AG09309 (cell line): ENCODE measurements at regions not wholly inside any gene's neighbourhood (a gene's known extent, or its start where the extent isn't known, plus 50 kb on each side); places are given as distances from the start of the nearest gene placed in this dataset.

Experiments
- DNase-seq: peaks from one replicate; pipeline ENCODE4 v3.0.0-alpha.2; 2010; ENCODE audit warnings: low read depth
- H3K4me3 ChIP-seq: 2 replicates; pipeline ENCODE4 v1.5.1; 2011; ENCODE audit warnings: mild to moderate bottlenecking, low read depth, low read length, moderate library complexity; ENCODE audit not compliant: control insufficient read depth
- TF ChIP-seq, protein P1 (sequence below): IDR thresholded peaks from 2 replicates; pipeline ENCODE4 v1.5.1; 2011; ENCODE audit warnings: mild to moderate bottlenecking, low read depth, low read length, inconsistent platforms; ENCODE audit not compliant: insufficient read depth, control insufficient read depth; ENCODE audit errors: missing control alignments

DNA sequence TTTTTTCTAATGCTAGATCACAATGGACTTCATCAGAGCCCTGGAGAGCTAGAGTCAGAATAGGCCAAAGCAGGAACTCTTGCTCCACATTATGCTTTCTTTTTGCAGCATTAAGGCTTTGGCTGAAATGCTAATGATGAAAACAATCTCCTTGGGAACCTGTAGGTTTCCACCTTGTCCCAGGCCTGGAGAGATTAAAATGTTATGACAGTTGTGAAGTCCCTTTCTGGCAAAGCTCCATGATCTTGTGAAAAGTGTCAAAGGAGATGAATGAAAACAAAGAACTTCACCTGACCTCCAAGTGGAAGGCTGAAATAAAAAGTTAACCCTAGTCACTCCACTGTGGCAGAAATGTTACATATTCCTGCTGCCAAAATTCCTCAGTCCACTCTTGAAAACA lies 64.0 kb upstream of the LRRC1 start:
- TF ChIP-seq, protein P1, sequence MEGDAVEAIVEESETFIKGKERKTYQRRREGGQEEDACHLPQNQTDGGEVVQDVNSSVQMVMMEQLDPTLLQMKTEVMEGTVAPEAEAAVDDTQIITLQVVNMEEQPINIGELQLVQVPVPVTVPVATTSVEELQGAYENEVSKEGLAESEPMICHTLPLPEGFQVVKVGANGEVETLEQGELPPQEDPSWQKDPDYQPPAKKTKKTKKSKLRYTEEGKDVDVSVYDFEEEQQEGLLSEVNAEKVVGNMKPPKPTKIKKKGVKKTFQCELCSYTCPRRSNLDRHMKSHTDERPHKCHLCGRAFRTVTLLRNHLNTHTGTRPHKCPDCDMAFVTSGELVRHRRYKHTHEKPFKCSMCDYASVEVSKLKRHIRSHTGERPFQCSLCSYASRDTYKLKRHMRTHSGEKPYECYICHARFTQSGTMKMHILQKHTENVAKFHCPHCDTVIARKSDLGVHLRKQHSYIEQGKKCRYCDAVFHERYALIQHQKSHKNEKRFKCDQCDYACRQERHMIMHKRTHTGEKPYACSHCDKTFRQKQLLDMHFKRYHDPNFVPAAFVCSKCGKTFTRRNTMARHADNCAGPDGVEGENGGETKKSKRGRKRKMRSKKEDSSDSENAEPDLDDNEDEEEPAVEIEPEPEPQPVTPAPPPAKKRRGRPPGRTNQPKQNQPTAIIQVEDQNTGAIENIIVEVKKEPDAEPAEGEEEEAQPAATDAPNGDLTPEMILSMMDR = no peak
- H3K4me3 ChIP-seq = no peak overlapping the region
- no peak for DNase-seq

DNA sequence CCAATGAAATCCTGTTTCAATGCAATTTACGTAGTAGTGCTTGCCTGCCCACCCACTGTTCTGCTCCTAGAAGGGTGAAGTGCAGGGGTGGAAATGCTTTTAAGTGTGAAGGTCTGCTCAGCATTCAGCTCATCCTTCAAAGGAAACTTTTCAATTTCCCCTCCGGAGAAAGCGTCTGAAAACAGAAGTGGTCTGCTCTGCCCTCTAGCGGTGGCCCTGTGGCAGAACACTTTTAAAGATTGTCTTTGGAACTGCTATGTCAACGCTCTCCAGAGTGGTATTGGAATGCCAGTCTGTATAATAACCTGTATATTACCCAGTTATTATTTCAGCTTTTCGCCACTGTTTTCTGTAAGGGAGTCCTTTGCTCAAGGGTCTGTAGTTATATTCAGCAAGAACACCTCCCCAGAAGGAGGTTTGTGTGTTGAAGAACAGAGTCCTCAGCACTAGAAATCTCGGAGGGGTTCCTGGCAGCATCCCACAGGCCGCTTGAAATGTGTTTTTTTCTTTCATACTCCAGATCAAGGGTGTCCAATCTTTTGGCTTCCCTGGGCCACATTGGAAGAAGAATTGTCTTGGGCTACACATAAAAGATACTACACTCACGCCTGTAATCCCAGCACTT lies 63.1 kb upstream of the KLHL31 start:
- DNase-seq = no peak
- H3K4me3 ChIP-seq = no peak overlapping the region
- TF ChIP-seq, protein P1 = peak; percentile 77

DNA sequence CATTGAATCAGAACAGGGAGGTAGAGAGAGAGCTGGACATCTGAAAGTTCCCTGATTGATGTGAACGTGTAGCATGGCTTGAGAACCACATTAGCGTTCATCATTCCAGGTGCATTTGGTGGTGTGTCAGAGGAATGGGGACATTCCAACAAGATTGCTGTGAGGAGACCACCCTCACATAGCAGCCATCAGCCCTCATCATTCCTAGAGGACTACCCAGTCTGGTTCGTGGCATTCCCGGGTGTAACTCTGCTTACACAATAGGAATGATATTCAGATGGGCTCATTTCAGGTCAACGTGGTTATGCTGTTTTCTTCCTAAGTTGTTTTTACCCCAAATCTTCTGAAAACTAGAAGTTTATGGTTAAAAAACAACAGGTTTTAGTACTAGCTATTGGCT lies 62.2 kb upstream of the KLHL31 start:
- TF ChIP-seq, protein P1 = no peak
- no peak overlapping the region for H3K4me3 ChIP-seq

DNA sequence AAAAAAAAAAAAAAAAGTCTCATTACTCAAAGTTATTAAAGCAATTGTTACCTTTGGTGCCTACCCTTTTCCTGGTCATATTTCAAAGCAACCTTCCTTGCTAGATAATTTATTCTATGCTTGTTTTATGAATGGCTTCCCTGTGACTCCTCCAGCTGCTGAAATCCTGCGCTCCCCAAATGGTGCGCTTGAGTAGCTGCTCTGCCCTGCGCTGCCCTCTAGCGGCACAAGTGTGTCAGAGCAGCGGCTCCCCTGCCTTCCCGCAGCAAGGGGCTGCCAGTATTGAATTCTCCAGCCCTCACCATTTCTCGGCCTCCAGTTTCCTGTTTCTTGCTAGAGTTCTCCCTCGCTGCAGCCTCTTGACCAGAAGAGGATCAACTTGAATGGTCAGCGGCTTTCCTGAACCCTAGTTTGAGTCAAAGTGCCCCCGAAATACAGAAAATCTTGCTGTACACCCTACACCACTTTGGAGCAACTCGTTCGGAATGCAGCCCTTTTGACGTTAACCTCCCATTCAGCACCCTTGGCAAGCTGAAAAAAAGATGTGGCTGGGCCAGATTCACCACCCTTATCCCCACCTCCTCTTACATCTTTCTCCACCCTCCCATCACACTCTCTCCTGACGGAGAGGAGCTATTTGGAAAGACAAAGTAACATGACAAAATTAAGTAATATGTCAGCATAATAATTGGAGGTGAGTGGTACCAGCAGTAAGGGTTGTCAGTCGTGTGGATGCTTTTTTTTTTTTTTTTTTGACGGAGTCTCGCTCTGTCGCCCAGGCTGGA lies 60.4 kb upstream of the KLHL31 start:
- TF ChIP-seq, protein P1 = peak; percentile 94
- peak; percentile 25 for DNase-seq
- no peak overlapping the region for H3K4me3 ChIP-seq

More for the DNA sequence above, 62.2 kb upstream of the KLHL31 start:
- DNase-seq = no peak

DNA sequence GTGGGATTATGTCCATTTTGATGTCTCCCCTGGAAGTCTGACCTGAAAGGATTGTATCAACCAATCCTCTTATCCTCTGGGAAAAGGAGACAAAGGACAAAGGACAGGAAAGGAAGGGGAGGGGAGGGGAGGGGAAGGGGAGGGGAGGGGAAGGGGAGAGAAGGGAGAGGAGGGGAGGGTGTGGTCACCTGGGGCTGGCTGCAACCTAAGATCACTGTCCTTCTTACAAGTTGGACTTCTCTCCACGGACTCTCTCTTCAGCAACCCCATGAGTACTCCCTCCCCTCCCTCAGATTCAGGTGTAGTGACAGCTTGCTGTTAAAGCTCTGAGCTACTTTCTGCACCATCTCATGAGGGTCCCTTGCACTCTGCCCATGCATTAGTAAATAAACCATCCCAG lies 58.9 kb upstream of the KLHL31 start:
- no peak overlapping the region for H3K4me3 ChIP-seq
- DNase-seq = no peak
- TF ChIP-seq, protein P1 = no peak

DNA sequence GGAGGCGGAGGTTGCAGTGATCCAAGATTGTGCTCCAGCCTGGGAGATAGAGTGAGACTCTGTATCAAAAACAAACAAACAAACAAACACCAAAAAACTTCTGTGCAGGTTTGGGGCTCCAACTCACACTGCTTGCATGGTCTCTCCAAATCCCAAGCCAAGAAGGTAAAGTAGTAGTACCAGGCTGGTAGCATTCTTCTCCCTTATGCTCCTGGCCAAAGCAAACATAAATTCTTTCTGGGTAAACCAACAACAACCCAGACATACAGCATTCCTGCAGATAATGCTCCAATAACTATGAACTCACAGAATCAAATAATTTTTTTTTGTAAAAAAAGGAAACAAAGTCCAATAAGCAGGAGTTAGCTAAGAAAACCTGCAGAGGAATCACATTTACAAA lies 57.8 kb upstream of the KLHL31 start:
- no peak for DNase-seq
- H3K4me3 ChIP-seq = no peak overlapping the region
- TF ChIP-seq, protein P1 = no peak
